Heart left ventricle (tissue), 13 donors: ENCODE measurements at regions not wholly inside any gene's neighbourhood (a gene's known extent, or its start where the extent isn't known, plus 50 kb on each side); places are given as distances from the start of the nearest gene placed in this dataset.

Experiments used
- POLR2A ChIP-seq, 2 donors: fragments of 450-650 bp; IDR thresholded peaks; one replicate each; pipeline ENCODE4 v1.6.1; 2017; ENCODE audit warnings: antibody characterized with exemption in 2 of 2, mild to moderate bottlenecking in 2 of 2, moderate library complexity in 2 of 2
- TF ChIP-seq, protein P1 (sequence below), 12 donors: fragments of 200-600 bp; sonication (generic) in 4 of 12; IDR thresholded peaks; one replicate each; pipeline versions ENCODE4 v1.5.0 to v1.8.0; 2018 to 2022; ENCODE audit warnings: antibody characterized with exemption in 12 of 12, mild to moderate bottlenecking in 5 of 12
- donor health status: ischemic (EF 13 %, LVEDD 7.1; RV severe dilation, severe dysfunction).
- donor health status: DM: no; HTN: yes; CAD: no.
- donor health status: DM: no; HTN: no; CAD: no.
- donor health status: ischemic (EF 25% LVEDD 6.9; RV normal size, moderate dysfunction).
- donor health status: ischemic (EF 25% LVEDD 5.7; RV mildly dilated, moderate dysfunction).
- donor health status: ischemic (EF 35%, LVEDD 5.7; RV mildly dilated, moderate dysfunction).
- donor health status: nonischemic (EF 11% LVEDD 7.7; RV severe dilation, severe dysfunction).
- donor health status: DM: yes; HTN: yes; CAD: no.
- donor health status: PGD.
- donor health status: ischemic (EF 29% LVEDD 5.4; RV normal size, mild dysfunction).
- donor health status: nonischemic (EF 23%, LVEDD 6.1; RV moderate dilation, normal function).

- TF ChIP-seq, protein P1, sequence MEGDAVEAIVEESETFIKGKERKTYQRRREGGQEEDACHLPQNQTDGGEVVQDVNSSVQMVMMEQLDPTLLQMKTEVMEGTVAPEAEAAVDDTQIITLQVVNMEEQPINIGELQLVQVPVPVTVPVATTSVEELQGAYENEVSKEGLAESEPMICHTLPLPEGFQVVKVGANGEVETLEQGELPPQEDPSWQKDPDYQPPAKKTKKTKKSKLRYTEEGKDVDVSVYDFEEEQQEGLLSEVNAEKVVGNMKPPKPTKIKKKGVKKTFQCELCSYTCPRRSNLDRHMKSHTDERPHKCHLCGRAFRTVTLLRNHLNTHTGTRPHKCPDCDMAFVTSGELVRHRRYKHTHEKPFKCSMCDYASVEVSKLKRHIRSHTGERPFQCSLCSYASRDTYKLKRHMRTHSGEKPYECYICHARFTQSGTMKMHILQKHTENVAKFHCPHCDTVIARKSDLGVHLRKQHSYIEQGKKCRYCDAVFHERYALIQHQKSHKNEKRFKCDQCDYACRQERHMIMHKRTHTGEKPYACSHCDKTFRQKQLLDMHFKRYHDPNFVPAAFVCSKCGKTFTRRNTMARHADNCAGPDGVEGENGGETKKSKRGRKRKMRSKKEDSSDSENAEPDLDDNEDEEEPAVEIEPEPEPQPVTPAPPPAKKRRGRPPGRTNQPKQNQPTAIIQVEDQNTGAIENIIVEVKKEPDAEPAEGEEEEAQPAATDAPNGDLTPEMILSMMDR (IDR thresholded peaks at IDR 0.05), result no peak
- TF ChIP-seq POLR2A (IDR thresholded peaks at IDR 0.05), result no peak
Measured at GRCh38 chr2:2912293-2912692, 465.3 kb downstream of the EIPR1 start.
